GM20431 (cell line): ENCODE measurements at regions not wholly inside any gene's neighbourhood (a gene's known extent, or its start where the extent isn't known, plus 50 kb on each side); places are given as distances from the start of the nearest gene placed in this dataset.

ENCODE experiments used
- in situ Hi-C: fragments of 300-500 bp; cut with MseI, MboI; formaldehyde crosslinking; loops from one replicate; pipeline ENCODE4 v1.15.0; 2020; ENCODE audit warnings: low sequenced_read_pairs; ENCODE audit not compliant: unreplicated experiment

- in situ Hi-C loops, result no loop called here
Observed at GRCh38 chr2:37585982-37586621, 85.3 kb downstream of the CDC42EP3 start.

GRCh38 chr2:37586663-37587317 is 84.7 kb downstream of the CDC42EP3 start:
- in situ Hi-C loops, result no loop called here

- in situ Hi-C loops, result no loop called here
Observed at GRCh38 chr2:37587817-37588216, 83.6 kb downstream of the CDC42EP3 start.

GRCh38 chr2:37588316-37588777 is 83.1 kb downstream of the CDC42EP3 start:
- in situ Hi-C loops, result no loop called here

- in situ Hi-C loops, result no loop called here
Observed at GRCh38 chr2:37589298-37589697, 82.1 kb downstream of the CDC42EP3 start.

GRCh38 chr2:37590119-37590571 is 81.3 kb downstream of the CDC42EP3 start:
- in situ Hi-C loops, result no loop called here
